Fibroblast of skin of left quadriceps (primary cell): ENCODE measurements at regions not wholly inside any gene's neighbourhood (a gene's known extent, or its start where the extent isn't known, plus 50 kb on each side); places are given as distances from the start of the nearest gene placed in this dataset.
"Not testable (repeated sequence)": the region's sequence is repeated elsewhere in the genome, so short reads cannot be mapped to it uniquely, and the experiment has no call there.

Experiments
- DNase-seq, 2 experiments: peaks; one replicate each; pipeline ENCODE4 v3.0.0-alpha.2; 2013; ENCODE audit warnings: low read depth in 2 of 2

DNA sequence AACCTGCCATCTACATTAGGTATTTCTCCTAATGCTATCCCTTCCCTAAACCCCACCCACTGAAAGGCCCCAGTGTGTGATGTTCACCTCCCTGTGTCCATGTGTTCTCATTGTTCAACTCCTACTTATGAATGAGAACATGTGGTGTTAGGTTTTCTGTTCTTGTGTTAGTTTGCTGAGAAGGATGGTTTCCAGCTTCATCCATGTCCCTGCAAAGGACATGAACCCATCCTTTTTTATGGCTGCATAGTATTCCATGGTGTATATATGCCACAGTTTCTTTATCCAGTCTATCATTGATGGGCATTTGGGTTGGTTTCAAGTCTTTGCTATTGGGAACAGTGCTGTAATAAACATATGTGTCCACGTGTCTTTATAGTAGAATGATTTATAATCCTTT lies 149.2 kb downstream of the PCDH7 start:
- DNase-seq, result not testable (repeated sequence)

- no peak for DNase-seq
Measured at GRCh38 chr4:30870513-30870912, 150.3 kb downstream of the PCDH7 start.

DNA sequence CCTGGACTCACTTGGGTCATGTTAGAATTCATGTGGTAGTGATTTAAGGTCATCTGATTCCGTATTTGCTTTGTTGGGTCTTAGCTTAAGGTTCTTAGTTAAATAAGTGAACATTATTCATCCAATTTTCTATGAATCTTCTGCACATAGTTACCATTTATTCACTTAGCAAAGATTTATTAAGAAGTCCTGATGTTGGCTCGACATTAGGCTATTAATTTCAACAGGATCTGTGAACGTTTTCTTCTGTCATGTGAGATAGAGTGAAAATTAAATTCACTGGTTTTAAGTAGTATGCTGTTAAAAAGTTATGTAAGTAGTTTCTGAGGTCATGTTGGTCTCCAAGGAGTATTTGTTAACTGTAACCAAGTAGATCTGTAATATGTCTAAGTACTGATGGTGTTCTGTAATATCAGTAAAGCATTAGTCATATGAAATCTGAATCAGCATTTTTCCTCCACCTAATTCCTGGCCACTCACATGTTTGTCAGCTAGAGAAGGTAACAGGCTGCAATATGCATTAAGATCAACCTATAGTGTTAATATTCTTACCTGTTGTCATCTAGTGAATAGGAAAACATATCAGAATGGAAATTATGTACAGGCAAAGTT lies 155.6 kb downstream of the PCDH7 start:
- DNase-seq, result no peak

- no peak for DNase-seq
Measured at GRCh38 chr4:30879855-30880598, 159.9 kb downstream of the PCDH7 start.

GRCh38 chr4:30881985-30882384 lies 161.8 kb downstream of the PCDH7 start:
- DNase-seq, result no peak

DNA sequence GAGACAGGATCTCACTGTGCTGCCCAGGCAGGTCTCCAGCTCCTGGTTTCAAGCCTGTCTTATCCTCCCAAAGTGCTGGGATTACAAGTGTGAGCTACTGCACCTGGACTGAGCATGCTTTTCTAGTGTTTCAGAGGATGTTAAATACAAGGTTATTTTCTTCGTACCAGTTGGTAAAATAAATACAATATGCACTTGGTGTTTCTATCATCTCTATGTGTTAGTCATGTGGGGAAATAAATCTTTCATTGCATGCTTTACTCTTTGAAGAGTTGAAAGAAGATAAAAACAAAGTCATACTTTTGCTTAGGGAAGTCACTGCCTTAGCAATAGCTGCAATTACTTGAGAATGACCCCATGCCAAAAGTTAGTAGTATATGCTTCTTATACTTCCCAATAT lies 162.3 kb downstream of the PCDH7 start:
- no peak for DNase-seq

GRCh38 chr4:30882995-30883675 lies 163.0 kb downstream of the PCDH7 start:
- no peak for DNase-seq

- DNase-seq, result no peak
Measured at GRCh38 chr4:30901461-30902451, 181.6 kb downstream of the PCDH7 start.

- DNase-seq, result peak; percentile 18 to 21
Measured at GRCh38 chr4:30903502-30904214, 183.5 kb downstream of the PCDH7 start.

- DNase-seq, result no peak
Measured at GRCh38 chr4:30904215-30904555, 184.0 kb downstream of the PCDH7 start.

DNA sequence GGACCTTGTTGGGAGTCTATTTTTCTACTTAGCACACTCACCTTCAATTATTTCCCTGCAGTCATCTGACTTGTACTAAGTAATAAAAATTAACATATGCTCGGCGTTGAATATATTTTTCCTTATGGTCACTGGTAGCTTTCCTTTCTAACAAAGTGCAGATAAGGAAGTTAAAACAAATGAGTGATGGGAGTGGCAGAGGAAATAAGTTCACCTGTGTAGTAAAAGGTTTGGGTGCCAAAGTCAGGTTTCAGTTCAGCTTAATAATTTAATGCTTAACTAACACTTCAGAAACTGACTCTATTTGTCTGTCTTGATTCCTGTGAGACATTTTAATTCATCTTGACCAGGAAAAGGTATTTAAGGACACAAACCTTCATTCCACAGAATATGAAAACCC lies 184.4 kb downstream of the PCDH7 start:
- DNase-seq, result no peak

- DNase-seq, result peak; percentile 5 to 6
Measured at GRCh38 chr4:30912098-30912714, 192.0 kb downstream of the PCDH7 start.

GRCh38 chr4:30916337-30917274 lies 196.4 kb downstream of the PCDH7 start:
- no peak for DNase-seq

DNA sequence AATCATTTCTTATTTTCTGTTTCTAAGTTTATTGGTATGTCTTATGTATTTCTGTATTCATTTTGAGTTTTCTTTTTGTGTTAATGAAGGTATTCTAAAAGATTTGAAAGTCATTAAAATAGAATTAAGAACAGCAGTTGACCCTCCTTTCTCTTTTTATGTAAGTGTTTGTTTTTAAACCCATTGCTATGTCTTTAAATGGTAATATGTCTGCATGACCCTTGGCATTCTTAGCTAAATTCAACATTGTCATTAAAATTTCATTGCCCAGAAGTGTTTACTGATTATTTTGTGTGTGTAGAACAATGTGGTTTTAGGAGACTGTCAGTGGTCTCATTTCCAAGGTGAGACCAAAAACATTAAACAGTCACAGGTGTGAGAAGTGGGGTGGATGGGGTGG lies 197.8 kb downstream of the PCDH7 start:
- no peak for DNase-seq

DNA sequence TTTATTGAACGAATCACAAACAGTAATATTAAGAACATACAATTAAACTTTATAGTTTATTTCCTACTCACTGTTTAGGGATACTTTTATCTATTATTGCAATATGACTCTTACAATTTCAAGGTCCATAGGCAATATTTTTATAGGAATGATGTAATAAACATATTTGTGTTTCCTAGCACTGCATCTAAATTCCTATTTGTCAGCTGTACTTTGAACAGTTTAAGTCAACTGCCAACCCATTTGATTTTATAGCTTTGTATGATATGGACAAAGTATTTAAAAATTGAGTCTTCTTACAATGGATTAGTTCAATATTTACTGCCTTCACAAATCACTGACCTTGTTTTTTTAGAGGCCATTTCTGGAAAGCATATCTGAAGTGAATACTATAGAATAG lies 199.3 kb downstream of the PCDH7 start:
- no peak for DNase-seq

DNA sequence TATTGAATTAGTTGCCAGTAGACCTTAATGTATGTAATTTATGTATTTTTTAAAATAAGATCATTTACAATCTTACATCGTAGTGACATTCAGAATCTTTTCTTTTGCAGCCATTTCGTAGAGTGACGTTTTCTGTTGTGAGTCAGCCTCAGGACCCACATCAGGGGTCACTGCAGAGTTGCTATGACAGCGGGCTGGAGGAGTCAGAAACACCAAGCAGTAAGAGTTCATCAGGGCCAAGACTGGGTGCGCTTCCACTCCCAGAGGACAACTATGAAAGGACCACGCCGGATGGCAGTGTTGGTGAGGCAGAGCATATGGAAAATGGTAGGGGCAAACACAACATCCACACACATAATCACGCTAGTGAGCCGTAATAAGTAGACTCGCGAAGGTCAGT lies 199.9 kb downstream of the PCDH7 start:
- DNase-seq, result no peak

DNA sequence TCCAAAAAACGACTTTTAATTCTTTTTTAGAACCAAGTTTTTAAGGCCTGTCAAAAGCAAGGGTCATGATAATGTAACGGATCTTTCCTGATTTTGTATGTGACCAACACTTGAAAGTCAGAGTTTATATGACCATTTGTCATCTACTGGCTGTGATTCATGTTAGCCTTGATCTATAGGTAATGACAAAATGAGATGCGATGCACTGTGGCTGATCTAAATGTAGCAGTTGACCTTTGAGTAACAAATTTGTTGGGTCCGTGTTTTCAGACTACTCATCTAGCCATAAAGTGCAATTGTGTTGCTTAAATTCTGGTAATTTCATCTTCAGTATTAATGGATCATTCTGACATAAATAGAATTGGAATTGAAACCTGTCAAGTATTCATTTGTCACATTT lies 202.5 kb downstream of the PCDH7 start:
- no peak for DNase-seq

DNA sequence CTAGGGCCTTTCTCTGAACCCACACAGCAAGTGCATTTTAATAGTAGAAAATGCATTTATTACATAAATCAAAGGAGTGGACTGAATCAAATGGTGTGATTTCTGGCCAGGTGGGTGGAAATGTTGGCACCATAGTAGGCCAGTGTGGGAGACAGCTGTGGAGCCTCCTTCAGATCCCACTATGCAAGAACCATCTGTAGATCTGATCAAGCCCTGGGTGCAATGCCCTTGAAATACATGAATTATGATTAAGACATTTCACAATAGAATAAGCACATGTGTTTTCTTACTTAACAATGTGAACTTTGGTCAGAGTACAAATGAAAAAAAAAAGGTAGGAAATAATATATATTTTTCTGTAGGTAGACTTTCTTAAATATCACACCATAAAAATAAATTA lies 204.3 kb downstream of the PCDH7 start:
- no peak for DNase-seq

- DNase-seq, result no peak
Measured at GRCh38 chr4:30929649-30930048, 209.5 kb downstream of the PCDH7 start.

- no peak for DNase-seq
Measured at GRCh38 chr4:30930276-30930675, 210.1 kb downstream of the PCDH7 start.
